GM06990 (cell line): ENCODE measurements at regions not wholly inside any gene's neighbourhood (a gene's known extent, or its start where the extent isn't known, plus 50 kb on each side); places are given as distances from the start of the nearest gene placed in this dataset.

Experiments
- DNase-seq: peaks from one replicate; pipeline ENCODE4 v3.0.0-alpha.2; 2011; ENCODE audit not compliant: insufficient read length; ENCODE audit errors: extremely low read depth
- H3K27me3 ChIP-seq: replicated peaks from 2 replicates; pipeline ENCODE4 v1.6.0; 2011; ENCODE audit warnings: low read length; ENCODE audit not compliant: control insufficient read depth, insufficient read depth
- H3K36me3 ChIP-seq: 2 replicates; pipeline ENCODE4 v1.5.1; 2011; ENCODE audit warnings: low read length; ENCODE audit not compliant: control insufficient read depth, insufficient read depth
- H3K4me3 ChIP-seq: replicated peaks from 2 replicates; pipeline ENCODE4 v1.5.1; 2011; ENCODE audit warnings: low read depth, mild to moderate bottlenecking, control low read depth, low read length
- CTCF ChIP-seq: IDR thresholded peaks from 2 replicates; pipeline ENCODE4 v1.5.1; 2011; ENCODE audit warnings: low read length, control low read depth, mild to moderate bottlenecking, inconsistent platforms; ENCODE audit not compliant: insufficient read depth, poor library complexity, severe bottlenecking

GRCh38 chr1:87511449-87511848 is 182.8 kb downstream of the LMO4 start:
- no peak overlapping the region for H3K4me3 ChIP-seq

GRCh38 chr1:87512431-87512830 is 183.8 kb downstream of the LMO4 start:
- Histone ChIP-seq H3K36me3 (no peaks in the 10 kb centered on the region), H3K4me3 (no peak overlapping the region), H3K27me3 (no peaks in the 10 kb centered on the region; the same call in 1 of the 2 replicates)
- TF ChIP-seq CTCF = no peak
- DNase-seq = no peak

More at GRCh38 chr1:87511449-87511848, 182.8 kb downstream of the LMO4 start:
- no peak for TF ChIP-seq CTCF
- no peak for DNase-seq
- no peaks in the 10 kb centered on the region; the same call in 1 of the 2 replicates for H3K27me3 ChIP-seq
- no peaks in the 10 kb centered on the region for H3K36me3 ChIP-seq

DNA sequence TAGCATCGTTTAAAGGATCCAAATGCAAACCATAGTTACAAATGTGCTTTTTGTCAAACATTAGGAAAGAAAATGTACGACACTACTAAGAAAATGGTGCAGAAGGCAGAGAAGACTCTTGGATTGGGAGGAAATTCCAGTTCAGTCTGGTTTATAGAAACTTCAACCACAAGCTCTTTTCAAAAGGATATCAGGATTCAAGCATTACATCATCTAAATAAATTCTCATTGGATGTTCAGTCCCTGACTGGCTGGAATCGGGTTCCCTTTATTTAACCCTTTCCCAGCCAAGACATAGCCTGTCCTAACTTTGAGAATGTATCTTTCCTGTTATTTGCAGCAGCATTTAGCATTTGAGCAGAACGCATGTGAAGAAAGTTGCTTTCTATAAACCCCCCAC is 184.6 kb downstream of the LMO4 start:
- Histone ChIP-seq H3K36me3 (no peaks in the 10 kb centered on the region), H3K4me3 (no peak overlapping the region), H3K27me3 (no peaks in the 10 kb centered on the region; the same call in 1 of the 2 replicates)
- no peak for TF ChIP-seq CTCF
- DNase-seq = no peak

GRCh38 chr1:87513966-87514660 is 185.4 kb downstream of the LMO4 start:
- Histone ChIP-seq H3K4me3 (no peak overlapping the region), H3K36me3 (no peaks in the 10 kb centered on the region), H3K27me3 (no peaks in the 10 kb centered on the region; the same call in 1 of the 2 replicates)
- no peak for DNase-seq
- no peak for TF ChIP-seq CTCF

- H3K36me3 ChIP-seq = no peaks in the 10 kb centered on the region
- no peak for TF ChIP-seq CTCF
- no peaks in the 10 kb centered on the region; the same call in 1 of the 2 replicates for H3K27me3 ChIP-seq
- no peak overlapping the region for H3K4me3 ChIP-seq
- no peak for DNase-seq
These were observed 187.1 kb downstream of the LMO4 start for GRCh38 chr1:87515781-87516180.
